ENCODE measurements at regions not wholly inside any gene's neighbourhood (a gene's known extent, or its start where the extent isn't known, plus 50 kb on each side); places are given as distances from the start of the nearest gene placed in this dataset.

DNA sequence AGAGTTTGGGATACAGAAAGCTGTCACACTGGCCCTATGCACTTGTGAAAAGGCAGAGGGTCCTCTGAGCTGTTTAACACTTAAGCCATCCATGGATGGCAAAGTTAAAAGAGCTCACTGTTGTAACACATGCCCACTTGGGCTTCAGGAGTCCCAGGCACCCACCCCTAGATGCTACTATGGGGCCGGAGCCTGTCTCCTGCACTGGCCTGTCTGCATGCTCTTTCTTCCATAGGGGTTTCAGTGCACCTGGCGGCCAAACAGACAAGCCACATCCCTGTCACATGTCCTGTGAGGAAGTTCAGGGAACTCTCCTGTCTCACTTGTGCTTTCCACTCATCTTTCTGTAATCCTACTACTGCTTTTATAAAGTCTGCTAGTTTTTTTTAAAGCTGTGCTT, 2586.0 kb downstream of the PCDH7 start:
- DNase-seq (ENCODE audit: low read depth, low spot score): no peak
- Histone ChIP-seq H3K4me1 (ENCODE audit: control insufficient read depth, insufficient read depth, low read length) (no peaks in the 10 kb centered on the region), H3K36me3 (ENCODE audit: control insufficient read depth, insufficient read depth, low read length) (no peaks in the 10 kb centered on the region), H3K9me3 (ENCODE audit: control insufficient read depth, insufficient read depth, low read length) (no peaks in the 10 kb centered on the region), H3K27me3 (ENCODE audit: control insufficient read depth, insufficient read depth, low read length) (no peaks in the 10 kb centered on the region), H3K27ac (ENCODE audit: low read length) (no peak overlapping the region), H3K4me3 (ENCODE audit: low read length) (no peak overlapping the region)
- WGBS (ENCODE audit: insufficient coverage, insufficient read length): no CpG with 5 or more reads among the region's 2 CpGs

DNA sequence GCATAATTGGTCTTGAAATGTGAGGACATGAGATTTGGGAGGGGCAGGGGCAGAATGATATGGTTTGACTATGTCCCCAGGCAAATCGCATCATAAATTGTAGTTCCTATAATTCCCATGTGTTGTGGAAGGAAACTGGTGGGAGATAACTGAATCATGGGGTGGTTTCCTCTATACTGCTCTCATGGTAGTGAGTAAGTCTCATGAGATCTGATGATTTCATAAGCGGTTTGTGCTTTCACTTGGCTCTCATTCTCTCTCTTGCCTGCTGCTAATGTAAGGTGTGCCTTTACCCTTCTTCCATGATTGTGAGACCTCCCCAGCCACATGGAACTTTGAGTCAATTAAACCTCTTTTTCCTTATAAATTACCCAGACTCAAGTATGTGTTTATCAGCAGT, 2595.9 kb downstream of the PCDH7 start:
- no CpG with 5 or more reads among the region's 2 CpGs for WGBS (ENCODE audit: insufficient coverage, insufficient read length)
- H3K9me3 ChIP-seq (ENCODE audit: control insufficient read depth, insufficient read depth, low read length): no peaks in the 10 kb centered on the region
- DNase-seq (ENCODE audit: low read depth, low spot score): no peak
- H3K4me1 ChIP-seq (ENCODE audit: control insufficient read depth, insufficient read depth, low read length): no peaks in the 10 kb centered on the region
- no peaks in the 10 kb centered on the region for H3K36me3 ChIP-seq (ENCODE audit: control insufficient read depth, insufficient read depth, low read length)
- no peaks in the 10 kb centered on the region for H3K27me3 ChIP-seq (ENCODE audit: control insufficient read depth, insufficient read depth, low read length)
- no peak overlapping the region for H3K27ac ChIP-seq (ENCODE audit: low read length)
- H3K4me3 ChIP-seq (ENCODE audit: low read length): no peak overlapping the region

GRCh38 chr4:33316578-33316977, 2596.4 kb downstream of the PCDH7 start:
- Histone ChIP-seq H3K4me3 (ENCODE audit: low read length) (no peak overlapping the region), H3K9me3 (ENCODE audit: control insufficient read depth, insufficient read depth, low read length) (no peaks in the 10 kb centered on the region), H3K27me3 (ENCODE audit: control insufficient read depth, insufficient read depth, low read length) (no peaks in the 10 kb centered on the region), H3K27ac (ENCODE audit: low read length) (no peak overlapping the region), H3K36me3 (ENCODE audit: control insufficient read depth, insufficient read depth, low read length) (no peaks in the 10 kb centered on the region), H3K4me1 (ENCODE audit: control insufficient read depth, insufficient read depth, low read length) (no peaks in the 10 kb centered on the region)
- no peak for DNase-seq (ENCODE audit: low read depth, low spot score)
- WGBS (ENCODE audit: insufficient coverage, insufficient read length): no CpG with 5 or more reads among the region's 3 CpGs

- H3K27me3 ChIP-seq (ENCODE audit: control insufficient read depth, insufficient read depth, low read length): no peaks in the 10 kb centered on the region
- H3K27ac ChIP-seq (ENCODE audit: low read length): no peak overlapping the region
- DNase-seq (ENCODE audit: low read depth, low spot score): no peak
- H3K4me1 ChIP-seq (ENCODE audit: control insufficient read depth, insufficient read depth, low read length): no peaks in the 10 kb centered on the region
- no peak overlapping the region for H3K4me3 ChIP-seq (ENCODE audit: low read length)
- no CpG with 5 or more reads among the region's 1 CpG for WGBS (ENCODE audit: insufficient coverage, insufficient read length)
- no peaks in the 10 kb centered on the region for H3K36me3 ChIP-seq (ENCODE audit: control insufficient read depth, insufficient read depth, low read length)
- H3K9me3 ChIP-seq (ENCODE audit: control insufficient read depth, insufficient read depth, low read length): no peaks in the 10 kb centered on the region
Measured at GRCh38 chr4:33323393-33323792, 2603.2 kb downstream of the PCDH7 start.

- H3K27ac ChIP-seq (ENCODE audit: low read length): no peak overlapping the region
- no peaks in the 10 kb centered on the region; the same call in 1 of the 2 replicates for H3K9me3 ChIP-seq (ENCODE audit: control insufficient read depth, insufficient read depth, low read length)
- no peaks in the 10 kb centered on the region for H3K36me3 ChIP-seq (ENCODE audit: control insufficient read depth, insufficient read depth, low read length)
- no peak for DNase-seq (ENCODE audit: low read depth, low spot score)
- H3K4me3 ChIP-seq (ENCODE audit: low read length): no peak overlapping the region
- WGBS (ENCODE audit: insufficient coverage, insufficient read length): no CpG with 5 or more reads among the region's 2 CpGs
- H3K27me3 ChIP-seq (ENCODE audit: control insufficient read depth, insufficient read depth, low read length): no peaks in the 10 kb centered on the region
- no peaks in the 10 kb centered on the region for H3K4me1 ChIP-seq (ENCODE audit: control insufficient read depth, insufficient read depth, low read length)
Measured at GRCh38 chr4:33334416-33334815, 2614.2 kb downstream of the PCDH7 start.

DNA sequence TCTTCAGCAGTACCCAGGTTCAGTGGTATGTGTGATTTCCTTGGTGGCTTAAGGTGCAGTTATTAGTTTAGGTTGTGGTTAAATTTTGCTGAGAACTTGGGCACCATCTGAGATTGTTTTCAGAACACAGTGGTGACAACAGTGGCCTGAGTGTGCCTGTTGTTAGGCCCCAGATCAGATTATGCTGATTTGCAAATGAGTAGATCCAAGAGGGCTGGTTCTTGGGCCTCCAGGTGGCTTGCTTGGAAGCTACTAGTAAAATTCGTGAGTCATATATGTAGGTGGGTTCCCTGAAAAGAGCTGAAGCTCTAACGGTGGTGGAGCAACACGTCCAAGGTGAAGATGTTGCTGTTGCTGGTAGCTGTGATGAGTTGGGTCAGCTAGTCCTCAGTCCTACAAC, 2619.6 kb downstream of the PCDH7 start:
- WGBS (ENCODE audit: insufficient coverage, insufficient read length): no CpG with 5 or more reads among the region's 3 CpGs
- no peaks in the 10 kb centered on the region for H3K36me3 ChIP-seq (ENCODE audit: control insufficient read depth, insufficient read depth, low read length)

DNA sequence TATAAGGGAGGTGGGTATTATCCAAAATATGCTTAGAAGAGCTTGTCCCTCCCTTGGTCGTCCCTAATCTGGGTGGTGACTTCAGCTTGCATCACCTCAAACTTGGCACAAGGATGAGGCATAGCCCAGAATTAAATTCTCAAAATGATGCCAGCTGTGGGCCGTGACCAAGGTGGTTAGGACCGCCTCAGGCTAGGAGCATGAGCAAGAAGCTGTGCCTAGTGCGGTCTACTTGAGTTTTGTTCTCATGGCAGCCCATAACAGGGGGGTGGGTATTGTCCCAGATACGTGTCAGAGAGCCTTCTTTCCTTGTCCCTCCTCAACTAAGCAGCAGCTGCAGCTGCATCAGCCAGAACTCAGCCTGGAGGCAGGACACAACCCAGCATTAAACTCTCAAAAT, 2620.0 kb downstream of the PCDH7 start:
- WGBS (ENCODE audit: insufficient coverage, insufficient read length): no CpG with 5 or more reads among the region's 5 CpGs
- Histone ChIP-seq H3K27me3 (ENCODE audit: control insufficient read depth, insufficient read depth, low read length) (no peaks in the 10 kb centered on the region), H3K9me3 (ENCODE audit: control insufficient read depth, insufficient read depth, low read length) (no peaks in the 10 kb centered on the region), H3K4me3 (ENCODE audit: low read length) (no peak overlapping the region), H3K4me1 (ENCODE audit: control insufficient read depth, insufficient read depth, low read length) (no peaks in the 10 kb centered on the region), H3K36me3 (ENCODE audit: control insufficient read depth, insufficient read depth, low read length) (no peaks in the 10 kb centered on the region), H3K27ac (ENCODE audit: low read length) (no peak overlapping the region)
- no peak for DNase-seq (ENCODE audit: low read depth, low spot score)

More for the DNA sequence above, 2619.6 kb downstream of the PCDH7 start:
- H3K9me3 ChIP-seq (ENCODE audit: control insufficient read depth, insufficient read depth, low read length): no peaks in the 10 kb centered on the region
- H3K4me1 ChIP-seq (ENCODE audit: control insufficient read depth, insufficient read depth, low read length): no peaks in the 10 kb centered on the region
- H3K4me3 ChIP-seq (ENCODE audit: low read length): no peak overlapping the region
- H3K27ac ChIP-seq (ENCODE audit: low read length): no peak overlapping the region
- no peaks in the 10 kb centered on the region for H3K27me3 ChIP-seq (ENCODE audit: control insufficient read depth, insufficient read depth, low read length)
- DNase-seq (ENCODE audit: low read depth, low spot score): no peak

- H3K36me3 ChIP-seq (ENCODE audit: control insufficient read depth, insufficient read depth, low read length): no peaks in the 10 kb centered on the region
- no peak overlapping the region for H3K27ac ChIP-seq (ENCODE audit: low read length)
- H3K4me3 ChIP-seq (ENCODE audit: low read length): no peak overlapping the region
- no peaks in the 10 kb centered on the region for H3K9me3 ChIP-seq (ENCODE audit: control insufficient read depth, insufficient read depth, low read length)
- no peaks in the 10 kb centered on the region for H3K27me3 ChIP-seq (ENCODE audit: control insufficient read depth, insufficient read depth, low read length)
- no peak for DNase-seq (ENCODE audit: low read depth, low spot score)
- no CpG with 5 or more reads among the region's 1 CpG for WGBS (ENCODE audit: insufficient coverage, insufficient read length)
- no peaks in the 10 kb centered on the region for H3K4me1 ChIP-seq (ENCODE audit: control insufficient read depth, insufficient read depth, low read length)
Measured at GRCh38 chr4:33349376-33349775, 2629.2 kb downstream of the PCDH7 start.

- Histone ChIP-seq H3K4me3 (ENCODE audit: low read length) (no peak overlapping the region), H3K9me3 (ENCODE audit: control insufficient read depth, insufficient read depth, low read length) (no peaks in the 10 kb centered on the region), H3K27me3 (ENCODE audit: control insufficient read depth, insufficient read depth, low read length) (no peaks in the 10 kb centered on the region), H3K4me1 (ENCODE audit: control insufficient read depth, insufficient read depth, low read length) (no peaks in the 10 kb centered on the region), H3K27ac (ENCODE audit: low read length) (no peak overlapping the region), H3K36me3 (ENCODE audit: control insufficient read depth, insufficient read depth, low read length) (no peaks in the 10 kb centered on the region)
- no CpG with 5 or more reads among the region's 1 CpG for WGBS (ENCODE audit: insufficient coverage, insufficient read length)
- no peak for DNase-seq (ENCODE audit: low read depth, low spot score)
Measured at GRCh38 chr4:33357121-33357520, 2637.0 kb downstream of the PCDH7 start.

- no peak for DNase-seq (ENCODE audit: low read depth, low spot score)
- H3K27ac ChIP-seq (ENCODE audit: low read length): no peak overlapping the region
- H3K4me3 ChIP-seq (ENCODE audit: low read length): no peak overlapping the region
- no peaks in the 10 kb centered on the region for H3K9me3 ChIP-seq (ENCODE audit: control insufficient read depth, insufficient read depth, low read length)
- no CpG with 5 or more reads among the region's 3 CpGs for WGBS (ENCODE audit: insufficient coverage, insufficient read length)
- no peaks in the 10 kb centered on the region for H3K36me3 ChIP-seq (ENCODE audit: control insufficient read depth, insufficient read depth, low read length)
- H3K4me1 ChIP-seq (ENCODE audit: control insufficient read depth, insufficient read depth, low read length): no peaks in the 10 kb centered on the region
- no peaks in the 10 kb centered on the region for H3K27me3 ChIP-seq (ENCODE audit: control insufficient read depth, insufficient read depth, low read length)
Measured at GRCh38 chr4:33369446-33369845, 2649.3 kb downstream of the PCDH7 start.

DNA sequence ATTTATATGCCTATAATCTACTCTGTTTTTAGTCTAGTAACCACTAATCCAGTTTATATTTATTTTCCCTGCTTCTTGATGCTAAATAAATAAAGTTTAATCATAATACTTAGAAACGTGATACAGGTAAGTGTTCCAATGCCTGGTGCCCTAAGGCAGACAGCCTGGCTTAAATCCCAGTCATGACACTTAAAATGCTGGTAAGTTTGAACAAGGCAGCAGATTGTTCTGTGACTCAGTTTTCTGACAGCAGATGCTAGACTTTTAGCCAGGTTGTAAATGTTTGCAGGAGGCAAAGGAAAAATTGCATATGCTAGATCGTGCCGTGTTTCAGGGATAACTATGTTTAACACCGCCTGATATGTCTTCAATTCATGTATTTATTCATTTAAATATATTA, 2661.6 kb downstream of the PCDH7 start:
- H3K27ac ChIP-seq (ENCODE audit: low read length): no peak overlapping the region
- no peaks in the 10 kb centered on the region for H3K4me1 ChIP-seq (ENCODE audit: control insufficient read depth, insufficient read depth, low read length)
- no peaks in the 10 kb centered on the region for H3K9me3 ChIP-seq (ENCODE audit: control insufficient read depth, insufficient read depth, low read length)
- no CpG with 5 or more reads among the region's 4 CpGs for WGBS (ENCODE audit: insufficient coverage, insufficient read length)
- H3K27me3 ChIP-seq (ENCODE audit: control insufficient read depth, insufficient read depth, low read length): no peaks in the 10 kb centered on the region
- no peaks in the 10 kb centered on the region for H3K36me3 ChIP-seq (ENCODE audit: control insufficient read depth, insufficient read depth, low read length)
- DNase-seq (ENCODE audit: low read depth, low spot score): no peak
- H3K4me3 ChIP-seq (ENCODE audit: low read length): no peak overlapping the region

Measured in iPS DF 6.9 (cell line).